Liver (tissue), 7 donors: ENCODE measurements at regions not wholly inside any gene's neighbourhood (a gene's known extent, or its start where the extent isn't known, plus 50 kb on each side); places are given as distances from the start of the nearest gene placed in this dataset.

Experiments used
- DNase-seq: peaks from one replicate; pipeline ENCODE4 v3.0.0-alpha.2; 2017; ENCODE audit warnings: low spot score
- H3K27ac ChIP-seq, 2 donors: one replicate each; pipeline ENCODE4 v1.7.0; 2013; ENCODE audit warnings: inconsistent platforms in 2 of 2, low read length in 2 of 2, control low read depth in 1 of 2, low read depth in 1 of 2, mild to moderate bottlenecking in 1 of 2
- H3K27me3 ChIP-seq, 4 donors: one replicate each; pipeline versions ENCODE4 v1.6.1 to v1.7.0; 2013; ENCODE audit warnings: low read length in 3 of 4, inconsistent platforms in 1 of 4, mild to moderate bottlenecking in 1 of 4, moderate library complexity in 1 of 4; ENCODE audit not compliant: control insufficient read depth in 4 of 4, insufficient read depth in 4 of 4
- H3K36me3 ChIP-seq, 4 donors: one replicate each; pipeline versions ENCODE4 v1.6.1 to v1.7.0; 2013; ENCODE audit warnings: low read length in 3 of 4, mild to moderate bottlenecking in 3 of 4, low read depth in 1 of 4, moderate library complexity in 1 of 4; ENCODE audit not compliant: control insufficient read depth in 4 of 4, insufficient read depth in 3 of 4
- H3K4me1 ChIP-seq, 4 donors: one replicate each; pipeline versions ENCODE4 v1.6.1 to v1.7.0; 2013; ENCODE audit warnings: low read length in 3 of 4, mild to moderate bottlenecking in 3 of 4, moderate library complexity in 1 of 4; ENCODE audit not compliant: control insufficient read depth in 4 of 4, insufficient read depth in 4 of 4
- H3K4me3 ChIP-seq, 3 donors: one replicate each; pipeline versions ENCODE4 v1.6.1 to v1.7.0; 2013; ENCODE audit warnings: low read length in 3 of 3, control low read depth in 1 of 3, low read depth in 1 of 3, mild to moderate bottlenecking in 1 of 3
- H3K9ac ChIP-seq, 2 donors: one replicate each; pipeline ENCODE4 v1.7.0; 2013; ENCODE audit warnings: low read length in 2 of 2, mild to moderate bottlenecking in 2 of 2, moderate library complexity in 2 of 2, control low read depth in 1 of 2, low read depth in 1 of 2
- H3K9me3 ChIP-seq, 4 donors: one replicate each; pipeline versions ENCODE4 v1.6.1 to v1.7.0; 2013; ENCODE audit warnings: low read length in 3 of 4; ENCODE audit not compliant: control insufficient read depth in 4 of 4
- ATF3 ChIP-seq: IDR thresholded peaks from 2 replicates; pipeline ENCODE4 v1.6.1; 2016; ENCODE audit warnings: antibody characterized with exemption
- EGR1 ChIP-seq, 2 donors: IDR thresholded peaks; 2 replicates each; pipeline ENCODE4 v1.6.1; 2016 to 2018; ENCODE audit warnings: antibody characterized with exemption in 2 of 2, low read depth in 2 of 2
- FOXA2 ChIP-seq: IDR thresholded peaks from 2 replicates; pipeline ENCODE4 v1.6.1; 2016; ENCODE audit warnings: antibody characterized with exemption
- GABPA ChIP-seq, 2 donors: IDR thresholded peaks in 1 of 2; conservative IDR thresholded peaks in 1 of 2; 2 replicates each; pipeline ENCODE4 v1.6.1; 2016; ENCODE audit warnings: antibody characterized with exemption in 2 of 2, mild to moderate bottlenecking in 1 of 2, moderate library complexity in 1 of 2
- HNF4G ChIP-seq: IDR thresholded peaks from 2 replicates; pipeline ENCODE4 v1.6.1; 2016; ENCODE audit warnings: antibody characterized with exemption
- MAX ChIP-seq: IDR thresholded peaks from 2 replicates; pipeline ENCODE4 v1.6.1; 2016; ENCODE audit warnings: antibody characterized with exemption
- NR2F2 ChIP-seq: IDR thresholded peaks from 2 replicates; pipeline ENCODE4 v1.6.1; 2016; ENCODE audit warnings: antibody characterized with exemption
- RAD21 ChIP-seq, 2 donors: IDR thresholded peaks; 2 replicates each; pipeline ENCODE4 v1.6.1; 2016; ENCODE audit warnings: antibody characterized with exemption in 2 of 2, mild to moderate bottlenecking in 2 of 2
- REST ChIP-seq: IDR thresholded peaks from 2 replicates; pipeline ENCODE4 v1.6.1; 2016; ENCODE audit warnings: antibody characterized with exemption, mild to moderate bottlenecking
- SP1 ChIP-seq: IDR thresholded peaks from 2 replicates; pipeline ENCODE4 v1.6.1; 2018; ENCODE audit warnings: antibody characterized with exemption, mild to moderate bottlenecking
- TAF1 ChIP-seq: conservative IDR thresholded peaks from 2 replicates; pipeline ENCODE4 v1.6.1; 2016; ENCODE audit warnings: antibody characterized with exemption, mild to moderate bottlenecking
- ZBTB33 ChIP-seq: IDR thresholded peaks from 2 replicates; pipeline ENCODE4 v1.6.1; 2016; ENCODE audit warnings: antibody characterized with exemption
- WGBS: extraction: QIAGEN DNeasy Blood & Tissue Kit; methylation state at CpG from one replicate; pipeline ENCODE4 v1.1.7; 2013; 5-methylcytosine and 5-hydroxymethylcytosine counted together
- donor health status: healthy.
- donor health status: healthy.
- donor health status: healthy.
- donor health status: healthy.

- 76% methylated on average over 23 of the region's 23 CpGs for WGBS
These were observed 564.3 kb downstream of the MN1 start for GRCh38 chr22:27237080-27237741.

More at GRCh38 chr22:27237080-27237741, 564.3 kb downstream of the MN1 start:
- H3K27me3 ChIP-seq: no peaks in the 10 kb centered on the region
- no peaks in the 10 kb centered on the region for H3K9me3 ChIP-seq
- H3K4me3 ChIP-seq: no peak overlapping the region
- H3K36me3 ChIP-seq: no peaks in the 10 kb centered on the region
- no peak overlapping the region for H3K27ac ChIP-seq
- no peak overlapping the region for H3K9ac ChIP-seq
- no peak for DNase-seq
- H3K4me1 ChIP-seq: no peaks in the 10 kb centered on the region
- TF ChIP-seq SP1 (no peak), GABPA (IDR thresholded peaks at IDR 0.05 in 1 of 2, conservative IDR thresholded peaks at IDR 0.05 in 1 of 2) (no peak), RAD21 (IDR thresholded peaks at IDR 0.05) (no peak), NR2F2 (no peak), REST (no peak), HNF4G (no peak), FOXA2 (no peak), MAX (no peak), ZBTB33 (no peak), TAF1 (no peak), ATF3 (no peak), EGR1 (IDR thresholded peaks at IDR 0.05; ENCODE audit: low read depth in 2 of 2) (no peak)
